ENCODE measurements at regions not wholly inside any gene's neighbourhood (a gene's known extent, or its start where the extent isn't known, plus 50 kb on each side); places are given as distances from the start of the nearest gene placed in this dataset.

DNA sequence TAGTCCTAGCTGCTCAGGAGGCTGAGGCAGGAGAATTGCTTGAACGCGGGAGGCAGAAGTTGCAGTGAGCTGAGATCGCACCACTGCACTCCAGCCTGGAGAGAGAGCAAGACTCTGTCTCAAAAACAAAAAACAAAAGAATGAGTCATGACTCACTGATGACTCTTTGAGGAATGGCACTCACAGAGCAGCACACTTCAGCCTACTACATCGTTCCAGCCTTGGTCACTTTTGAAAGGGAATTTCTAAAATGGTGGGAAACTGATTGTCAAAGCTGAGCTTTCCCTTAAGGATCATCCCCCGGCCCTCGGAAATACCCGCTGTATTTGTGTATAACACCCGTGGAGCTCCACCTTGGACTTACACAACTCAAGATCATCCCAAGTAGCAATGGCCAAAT, 217.3 kb upstream of the HS6ST1 start:
- no peaks in the 10 kb centered on the region for H3F3A ChIP-seq (ENCODE audit: insufficient read depth, low read length)
- H3K9me2 ChIP-seq (replicated peaks; ENCODE audit: insufficient read depth, low read length) = no peaks in the 10 kb centered on the region
- no peak for TF ChIP-seq EZH2phosphoT487 (IDR thresholded peaks at IDR 0.05; ENCODE audit: low read length)
- no peak for TF ChIP-seq EZH2 (optimal IDR thresholded peaks at IDR 0.05; ENCODE audit: low read depth, low read length)
- TF ChIP-seq, protein P1, sequence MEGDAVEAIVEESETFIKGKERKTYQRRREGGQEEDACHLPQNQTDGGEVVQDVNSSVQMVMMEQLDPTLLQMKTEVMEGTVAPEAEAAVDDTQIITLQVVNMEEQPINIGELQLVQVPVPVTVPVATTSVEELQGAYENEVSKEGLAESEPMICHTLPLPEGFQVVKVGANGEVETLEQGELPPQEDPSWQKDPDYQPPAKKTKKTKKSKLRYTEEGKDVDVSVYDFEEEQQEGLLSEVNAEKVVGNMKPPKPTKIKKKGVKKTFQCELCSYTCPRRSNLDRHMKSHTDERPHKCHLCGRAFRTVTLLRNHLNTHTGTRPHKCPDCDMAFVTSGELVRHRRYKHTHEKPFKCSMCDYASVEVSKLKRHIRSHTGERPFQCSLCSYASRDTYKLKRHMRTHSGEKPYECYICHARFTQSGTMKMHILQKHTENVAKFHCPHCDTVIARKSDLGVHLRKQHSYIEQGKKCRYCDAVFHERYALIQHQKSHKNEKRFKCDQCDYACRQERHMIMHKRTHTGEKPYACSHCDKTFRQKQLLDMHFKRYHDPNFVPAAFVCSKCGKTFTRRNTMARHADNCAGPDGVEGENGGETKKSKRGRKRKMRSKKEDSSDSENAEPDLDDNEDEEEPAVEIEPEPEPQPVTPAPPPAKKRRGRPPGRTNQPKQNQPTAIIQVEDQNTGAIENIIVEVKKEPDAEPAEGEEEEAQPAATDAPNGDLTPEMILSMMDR (IDR thresholded peaks at IDR 0.05; ENCODE audit: low read length) = no peak
- DNase-seq = no peak
- H3K9ac ChIP-seq (ENCODE audit: low read length) = no peak overlapping the region
- H3K36me3 ChIP-seq (replicated peaks; ENCODE audit: insufficient read depth, low read length) = no peaks in the 10 kb centered on the region
- H3K9me3 ChIP-seq (replicated peaks; ENCODE audit: insufficient read depth, low read length) = no peaks in the 10 kb centered on the region
- H3K4me1 ChIP-seq (ENCODE audit: low read length) = no peaks in the 10 kb centered on the region
- no peaks in the 10 kb centered on the region for H4K20me1 ChIP-seq (ENCODE audit: insufficient read depth, low read length)
- no peak overlapping the region for H3K4me2 ChIP-seq (ENCODE audit: low read depth, low read length)
- H3K79me2 ChIP-seq (ENCODE audit: low read length) = no peaks in the 10 kb centered on the region
- H3K4me3 ChIP-seq (ENCODE audit: low read length) = no peak overlapping the region
- no peaks in the 10 kb centered on the region for H3K27me3 ChIP-seq (replicated peaks; ENCODE audit: insufficient read depth, low read length)
- H2AFZ ChIP-seq (ENCODE audit: low read length) = no peak overlapping the region
- no peak overlapping the region for H3K27ac ChIP-seq (ENCODE audit: low read length)

DNA sequence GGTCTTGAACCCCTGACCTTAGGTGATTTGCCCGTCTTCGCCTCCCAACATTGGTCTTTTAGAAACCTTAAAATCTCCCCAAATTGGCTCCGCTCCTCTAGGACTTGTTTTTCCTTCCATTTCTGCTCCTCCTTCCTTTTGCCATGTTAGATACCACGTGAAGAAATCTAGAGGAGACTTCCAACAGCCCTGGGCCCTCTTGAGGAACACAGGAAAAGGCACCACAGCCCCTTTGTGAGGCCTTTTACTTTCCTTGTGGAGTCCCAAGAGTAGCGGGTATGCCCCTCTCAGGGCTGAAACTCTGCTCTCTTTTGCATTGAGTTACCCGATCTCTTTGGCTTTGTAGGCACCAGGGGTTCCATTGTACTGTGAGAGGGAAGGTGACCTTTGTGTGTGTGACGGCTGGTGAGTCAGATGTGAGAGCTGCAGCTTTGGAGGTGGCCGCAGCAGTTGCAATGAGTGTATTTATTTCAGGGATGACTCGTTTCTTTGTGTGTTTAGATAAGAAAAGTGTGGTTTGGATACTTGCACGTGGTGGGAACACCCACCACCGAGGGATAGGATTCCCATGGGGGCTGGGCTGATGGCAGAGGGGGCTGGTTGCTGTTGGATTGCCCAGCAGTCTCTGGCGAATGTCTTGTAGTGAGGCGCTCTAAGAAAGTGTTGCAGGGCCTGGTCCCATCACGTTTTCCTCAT, 218.4 kb upstream of the HS6ST1 start:
- no peak overlapping the region for H3K27ac ChIP-seq (ENCODE audit: low read length)

DNA sequence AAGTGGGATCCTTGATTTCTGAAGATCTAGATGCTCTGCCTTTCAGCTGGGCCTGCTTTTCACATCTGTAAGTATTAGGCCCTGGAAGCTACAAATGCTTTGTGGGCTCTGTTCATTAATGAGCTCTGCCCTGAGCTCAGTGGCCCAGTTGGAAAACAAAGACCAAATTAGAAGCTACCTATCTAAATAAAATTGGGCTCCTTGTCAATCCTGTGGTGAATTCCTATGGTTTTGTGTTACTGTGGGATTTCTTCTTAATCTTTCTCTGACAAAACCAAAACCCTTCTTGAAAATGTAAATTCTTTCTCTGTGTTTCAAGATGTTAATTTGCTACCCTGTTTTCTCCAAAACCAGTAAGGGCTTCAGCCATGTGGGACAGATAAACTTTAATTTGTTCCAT, 219.0 kb upstream of the HS6ST1 start:
- TF ChIP-seq EZH2 (optimal IDR thresholded peaks at IDR 0.05; ENCODE audit: low read depth, low read length) = no peak
- TF ChIP-seq, protein P1 (IDR thresholded peaks at IDR 0.05; ENCODE audit: low read length) = no peak
- TF ChIP-seq EZH2phosphoT487 (IDR thresholded peaks at IDR 0.05; ENCODE audit: low read length) = no peak
- Histone ChIP-seq H3K4me1 (ENCODE audit: low read length) (no peaks in the 10 kb centered on the region), H3K27me3 (replicated peaks; ENCODE audit: insufficient read depth, low read length) (no peaks in the 10 kb centered on the region), H3K27ac (ENCODE audit: low read length) (no peak overlapping the region), H3K9me2 (replicated peaks; ENCODE audit: insufficient read depth, low read length) (no peaks in the 10 kb centered on the region), H3K9ac (ENCODE audit: low read length) (no peak overlapping the region), H3K9me3 (replicated peaks; ENCODE audit: insufficient read depth, low read length) (no peaks in the 10 kb centered on the region), H2AFZ (ENCODE audit: low read length) (no peak overlapping the region), H3K4me2 (ENCODE audit: low read depth, low read length) (no peak overlapping the region), H3K79me2 (ENCODE audit: low read length) (no peaks in the 10 kb centered on the region), H4K20me1 (ENCODE audit: insufficient read depth, low read length) (no peaks in the 10 kb centered on the region), H3K36me3 (replicated peaks; ENCODE audit: insufficient read depth, low read length) (no peaks in the 10 kb centered on the region), H3F3A (ENCODE audit: insufficient read depth, low read length) (no peaks in the 10 kb centered on the region), H3K4me3 (ENCODE audit: low read length) (no peak overlapping the region)
- no peak for DNase-seq

More for the DNA sequence above, 218.4 kb upstream of the HS6ST1 start:
- Histone ChIP-seq H3K4me3 (ENCODE audit: low read length) (no peak overlapping the region), H3K27me3 (replicated peaks; ENCODE audit: insufficient read depth, low read length) (no peaks in the 10 kb centered on the region), H2AFZ (ENCODE audit: low read length) (no peak overlapping the region), H3K4me1 (ENCODE audit: low read length) (no peaks in the 10 kb centered on the region), H3F3A (ENCODE audit: insufficient read depth, low read length) (no peaks in the 10 kb centered on the region), H3K9me2 (replicated peaks; ENCODE audit: insufficient read depth, low read length) (no peaks in the 10 kb centered on the region), H4K20me1 (ENCODE audit: insufficient read depth, low read length) (no peaks in the 10 kb centered on the region), H3K9me3 (replicated peaks; ENCODE audit: insufficient read depth, low read length) (no peaks in the 10 kb centered on the region), H3K4me2 (ENCODE audit: low read depth, low read length) (no peak overlapping the region), H3K9ac (ENCODE audit: low read length) (no peak overlapping the region), H3K36me3 (replicated peaks; ENCODE audit: insufficient read depth, low read length) (no peaks in the 10 kb centered on the region), H3K79me2 (ENCODE audit: low read length) (no peaks in the 10 kb centered on the region)
- no peak for DNase-seq
- TF ChIP-seq EZH2phosphoT487 (IDR thresholded peaks at IDR 0.05; ENCODE audit: low read length) = no peak
- TF ChIP-seq, protein P1 (IDR thresholded peaks at IDR 0.05; ENCODE audit: low read length) = no peak
- TF ChIP-seq EZH2 (optimal IDR thresholded peaks at IDR 0.05; ENCODE audit: low read depth, low read length) = no peak
